ENCODE measurements at regions not wholly inside any gene's neighbourhood (a gene's known extent, or its start where the extent isn't known, plus 50 kb on each side); places are given as distances from the start of the nearest gene placed in this dataset.

DNA sequence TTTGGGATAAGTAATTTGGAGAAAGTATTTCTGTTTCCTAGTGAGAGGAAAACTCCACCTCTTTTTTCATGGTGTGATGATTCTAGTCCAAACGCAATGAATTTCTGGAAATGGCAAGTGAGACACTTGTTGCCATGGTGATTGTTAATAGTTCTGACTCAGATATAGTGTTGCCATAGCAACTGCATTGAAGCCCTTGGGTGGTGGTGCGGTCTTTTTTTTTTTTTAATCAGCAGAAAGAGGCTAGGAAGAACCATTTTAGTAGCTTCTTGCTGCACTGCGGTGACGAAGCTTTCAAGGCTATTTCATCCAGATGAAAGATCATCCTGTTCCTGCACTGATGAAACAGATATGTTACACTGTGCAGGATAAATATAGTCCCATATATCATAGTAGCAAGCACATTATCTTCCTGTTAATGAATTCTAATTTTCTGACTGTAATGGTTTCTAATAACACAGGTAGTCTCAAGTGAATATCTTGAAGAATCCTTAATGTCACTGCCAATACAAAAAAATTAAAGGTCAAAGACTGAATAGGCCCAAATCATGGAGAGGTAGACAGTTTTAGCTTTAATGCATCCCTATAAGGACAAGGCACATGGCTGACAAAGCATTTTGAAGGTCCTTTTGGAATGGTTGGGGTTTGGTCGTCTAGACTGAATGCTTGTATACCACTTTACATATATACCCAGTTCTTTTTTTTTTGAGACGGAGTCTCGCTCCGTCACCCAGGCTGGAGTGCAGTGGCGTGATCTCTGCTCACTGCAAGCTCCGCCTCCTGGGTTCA, 125.1 kb upstream of the ZBTB20 start:
- no peak overlapping the region for H3K23ac ChIP-seq (ENCODE audit: low read depth, low read length)
- peak; percentile 66 for DNase-seq
- H3K9ac ChIP-seq (ENCODE audit: low read depth, low read length) = no peak overlapping the region
- H3K9me3 ChIP-seq (ENCODE audit: control insufficient read depth, insufficient read depth, low read length) = no peaks in the 10 kb centered on the region
- H3K27ac ChIP-seq (ENCODE audit: insufficient read depth, low read length) = no peak overlapping the region
- intact Hi-C loops (cut with micrococcal nuclease) = no loop called here
- no peak overlapping the region for H2AK5ac ChIP-seq (ENCODE audit: low read depth, low read length)
- in situ Hi-C loops (cut with MboI; ENCODE audit: low sequenced_read_pairs) = no loop called here
- H3K4ac ChIP-seq (ENCODE audit: low read depth, low read length) = no peak overlapping the region
- H2BK120ac ChIP-seq (ENCODE audit: low read depth, low read length) = no peak overlapping the region
- H4K20me1 ChIP-seq (ENCODE audit: insufficient read depth, low read length) = no peaks in the 10 kb centered on the region
- WGBS, 2 experiments (ENCODE audit: extremely low coverage in 2 of 2, insufficient read length in 1 of 2) = no CpG with 5 or more reads among the region's 10 CpGs
- no peak overlapping the region for H2BK15ac ChIP-seq (ENCODE audit: low read depth, low read length)
- no peak overlapping the region for H3K4me2 ChIP-seq (ENCODE audit: low read depth, low read length)
- H2BK20ac ChIP-seq (ENCODE audit: low read depth, low read length) = no peak overlapping the region
- no TSS peak for BruUV-seq (replicated peaks)
- no peak for TF ChIP-seq CHD1 (IDR thresholded peaks at IDR 0.05; ENCODE audit: low read depth, low read length)
- TF ChIP-seq, protein P1, sequence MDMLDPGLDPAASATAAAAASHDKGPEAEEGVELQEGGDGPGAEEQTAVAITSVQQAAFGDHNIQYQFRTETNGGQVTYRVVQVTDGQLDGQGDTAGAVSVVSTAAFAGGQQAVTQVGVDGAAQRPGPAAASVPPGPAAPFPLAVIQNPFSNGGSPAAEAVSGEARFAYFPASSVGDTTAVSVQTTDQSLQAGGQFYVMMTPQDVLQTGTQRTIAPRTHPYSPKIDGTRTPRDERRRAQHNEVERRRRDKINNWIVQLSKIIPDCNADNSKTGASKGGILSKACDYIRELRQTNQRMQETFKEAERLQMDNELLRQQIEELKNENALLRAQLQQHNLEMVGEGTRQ (IDR thresholded peaks at IDR 0.05; ENCODE audit: low read depth, low read length) = no peak
- TF ChIP-seq MAFK (IDR thresholded peaks at IDR 0.05; ENCODE audit: low read depth, low read length) = no peak
- TF ChIP-seq POLR2A (IDR thresholded peaks at IDR 0.05; ENCODE audit: low read depth, low read length) = no peak
- no peak for TF ChIP-seq RCOR1 (IDR thresholded peaks at IDR 0.05; ENCODE audit: insufficient replicate concordance, low read length)
- no peak for TF ChIP-seq SMC3 (IDR thresholded peaks at IDR 0.05; ENCODE audit: low read depth, low read length)
- TF ChIP-seq MXI1 (IDR thresholded peaks at IDR 0.05; ENCODE audit: borderline replicate concordance, low read depth, low read length) = no peak
- TF ChIP-seq MAZ (IDR thresholded peaks at IDR 0.05; ENCODE audit: borderline replicate concordance, low read depth, low read length) = no peak
- TF ChIP-seq BHLHE40 (IDR thresholded peaks at IDR 0.05; ENCODE audit: low read depth, low read length) = no peak
- no peaks in the 10 kb centered on the region for H3K27me3 ChIP-seq (ENCODE audit: control insufficient read depth, insufficient read depth, low read length)
- ChIA-PET POLR2A (ENCODE audit: unreplicated experiment) (interaction anchor here (0.6 kb wide), 1 partner anchor 13 kb away, joined by 16 read pairs; no protein-coding TSS in a partner anchor), CTCF (no interaction called here)
- H3K9me1 ChIP-seq (ENCODE audit: insufficient read depth, low read length) = no peaks in the 10 kb centered on the region
- no peak overlapping the region for H4K8ac ChIP-seq (ENCODE audit: low read depth in 2 of 2, low read length in 2 of 2)
- no peak overlapping the region for H2AFZ ChIP-seq (replicated peaks; ENCODE audit: low read length, poor library complexity)
- no peak overlapping the region for H2AK9ac ChIP-seq (replicated peaks; ENCODE audit: low read depth, low read length, poor library complexity)
- H4K5ac ChIP-seq (ENCODE audit: low read depth, low read length) = no peak overlapping the region
- H3K14ac ChIP-seq (replicated peaks; ENCODE audit: low read depth, low read length) = no peak overlapping the region
- no peaks in the 10 kb centered on the region for H3K79me1 ChIP-seq (ENCODE audit: low read depth in 1 of 2, low read length in 2 of 2)
- no peak overlapping the region for H3K18ac ChIP-seq (ENCODE audit: low read depth, low read length)
- ATAC-seq (ENCODE audit: low read depth) = no peak
- H3K4me3 ChIP-seq (ENCODE audit: insufficient read depth, low read depth, low read length) = no peak overlapping the region
- dilution Hi-C loops (cut with HindIII; ENCODE audit: low sequenced_read_pairs, unreplicated experiment) = no loop called here
- no peaks in the 10 kb centered on the region for H3K36me3 ChIP-seq (ENCODE audit: control insufficient read depth, insufficient read depth, low read length)
- H2BK5ac ChIP-seq (ENCODE audit: low read depth, low read length, poor library complexity, severe bottlenecking) = no peak overlapping the region
- no peaks in the 10 kb centered on the region for H3K4me1 ChIP-seq (ENCODE audit: control insufficient read depth, insufficient read depth, low read length)
- H3K56ac ChIP-seq (ENCODE audit: extremely low read depth, insufficient read depth, low read length) = no peak overlapping the region
- H4K91ac ChIP-seq (ENCODE audit: insufficient read depth, low read depth, low read length) = no peak overlapping the region
